CD4-positive, alpha-beta T cell treated with Interleukin-17A for 4 hours (primary cell): ENCODE measurements at regions not wholly inside any gene's neighbourhood (a gene's known extent, or its start where the extent isn't known, plus 50 kb on each side); places are given as distances from the start of the nearest gene placed in this dataset.
A peak's percentile ranks its signal among the peaks of the same experiment; 100 is the strongest.
"Not testable (repeated sequence)": the region's sequence is repeated elsewhere in the genome, so short reads cannot be mapped to it uniquely, and the experiment has no call there.

Experiments used
- DNase-seq: peaks from one replicate; pipeline ENCODE4 v3.0.0-alpha.2; 2020; ENCODE audit warnings: mixed read lengths

- DNase-seq = not testable (repeated sequence)
Measured at GRCh38 chr17:445839-446238, 93.2 kb upstream of the RPH3AL start, which contains the start of gene RFLNB. Gene RFLNB (minus strand): TSS chr17:445939.

GRCh38 chr17:444879-445454 lies 92.4 kb upstream of the RPH3AL start:
- no peak for DNase-seq

- no peak for DNase-seq
Measured at GRCh38 chr17:443109-443508, 90.5 kb upstream of the RPH3AL start.

GRCh38 chr17:441155-441950 lies 88.7 kb upstream of the RPH3AL start:
- no peak for DNase-seq

- DNase-seq = no peak
Measured at GRCh38 chr17:438191-438590, 85.6 kb upstream of the RPH3AL start.

GRCh38 chr17:437545-437944 lies 84.9 kb upstream of the RPH3AL start:
- DNase-seq = no peak

- no peak for DNase-seq
Measured at GRCh38 chr17:436571-436970, 84.0 kb upstream of the RPH3AL start.

- not testable (repeated sequence) for DNase-seq
Measured at GRCh38 chr17:432471-432870, 79.9 kb upstream of the RPH3AL start.

- no peak for DNase-seq
Measured at GRCh38 chr17:431494-431893, 78.9 kb upstream of the RPH3AL start.

- DNase-seq = no peak
Measured at GRCh38 chr17:429589-429988, 77.0 kb upstream of the RPH3AL start.

- DNase-seq = no peak
Measured at GRCh38 chr17:428414-428813, 75.8 kb upstream of the RPH3AL start.

GRCh38 chr17:427891-428290 lies 75.3 kb upstream of the RPH3AL start:
- no peak for DNase-seq

- no peak for DNase-seq
Measured at GRCh38 chr17:427327-427726, 74.7 kb upstream of the RPH3AL start.

- DNase-seq = no peak
Measured at GRCh38 chr17:422196-422930, 69.8 kb upstream of the RPH3AL start.

- DNase-seq = no peak
Measured at GRCh38 chr17:420479-421175, 68.0 kb upstream of the RPH3AL start.

GRCh38 chr17:419073-419735 lies 66.6 kb upstream of the RPH3AL start:
- peak; percentile 72 for DNase-seq

- peak; percentile 72 for DNase-seq
Measured at GRCh38 chr17:418421-418751, 65.8 kb upstream of the RPH3AL start.

- DNase-seq = no peak
Measured at GRCh38 chr17:417691-418420, 65.2 kb upstream of the RPH3AL start.

GRCh38 chr17:416293-417206 lies 63.9 kb upstream of the RPH3AL start:
- peak; percentile 64 for DNase-seq

- DNase-seq = peak; percentile 46
Measured at GRCh38 chr17:413706-414380, 61.2 kb upstream of the RPH3AL start.

GRCh38 chr17:413016-413350 lies 60.4 kb upstream of the RPH3AL start:
- peak; percentile 68 for DNase-seq
